ENCODE measurements at regions not wholly inside any gene's neighbourhood (a gene's known extent, or its start where the extent isn't known, plus 50 kb on each side); places are given as distances from the start of the nearest gene placed in this dataset.

DNA sequence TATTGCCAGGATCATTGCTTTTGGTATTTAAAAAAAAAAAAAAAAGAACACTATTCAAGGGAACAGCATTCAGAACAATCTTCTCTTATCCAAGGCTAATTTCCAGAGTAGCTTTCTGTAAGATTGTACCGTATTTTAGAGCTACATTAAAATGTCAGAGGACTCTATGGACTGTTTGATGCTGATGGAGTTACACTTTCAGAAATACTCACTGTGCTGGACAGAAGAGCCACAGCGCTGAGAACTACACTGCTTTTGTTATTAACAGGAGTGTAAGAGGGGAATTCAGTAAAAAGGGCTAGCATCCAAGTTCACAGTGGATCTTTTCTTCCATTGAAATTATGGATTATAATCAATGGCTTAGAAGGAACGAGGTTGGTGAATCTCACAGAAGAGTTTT lies 247.7 kb downstream of the AHR start:
- TF ChIP-seq POLR2AphosphoS5 (IDR thresholded peaks at IDR 0.05; ENCODE audit: low read depth, low read length) = no peak
- TF ChIP-seq EP300 (IDR thresholded peaks at IDR 0.05; ENCODE audit: borderline replicate concordance in 1 of 2, low read depth in 1 of 2, low read length in 1 of 2) = no peak
- TF ChIP-seq, protein P1, sequence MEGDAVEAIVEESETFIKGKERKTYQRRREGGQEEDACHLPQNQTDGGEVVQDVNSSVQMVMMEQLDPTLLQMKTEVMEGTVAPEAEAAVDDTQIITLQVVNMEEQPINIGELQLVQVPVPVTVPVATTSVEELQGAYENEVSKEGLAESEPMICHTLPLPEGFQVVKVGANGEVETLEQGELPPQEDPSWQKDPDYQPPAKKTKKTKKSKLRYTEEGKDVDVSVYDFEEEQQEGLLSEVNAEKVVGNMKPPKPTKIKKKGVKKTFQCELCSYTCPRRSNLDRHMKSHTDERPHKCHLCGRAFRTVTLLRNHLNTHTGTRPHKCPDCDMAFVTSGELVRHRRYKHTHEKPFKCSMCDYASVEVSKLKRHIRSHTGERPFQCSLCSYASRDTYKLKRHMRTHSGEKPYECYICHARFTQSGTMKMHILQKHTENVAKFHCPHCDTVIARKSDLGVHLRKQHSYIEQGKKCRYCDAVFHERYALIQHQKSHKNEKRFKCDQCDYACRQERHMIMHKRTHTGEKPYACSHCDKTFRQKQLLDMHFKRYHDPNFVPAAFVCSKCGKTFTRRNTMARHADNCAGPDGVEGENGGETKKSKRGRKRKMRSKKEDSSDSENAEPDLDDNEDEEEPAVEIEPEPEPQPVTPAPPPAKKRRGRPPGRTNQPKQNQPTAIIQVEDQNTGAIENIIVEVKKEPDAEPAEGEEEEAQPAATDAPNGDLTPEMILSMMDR (IDR thresholded peaks at IDR 0.05) = no peak
- TF ChIP-seq, protein P2, sequence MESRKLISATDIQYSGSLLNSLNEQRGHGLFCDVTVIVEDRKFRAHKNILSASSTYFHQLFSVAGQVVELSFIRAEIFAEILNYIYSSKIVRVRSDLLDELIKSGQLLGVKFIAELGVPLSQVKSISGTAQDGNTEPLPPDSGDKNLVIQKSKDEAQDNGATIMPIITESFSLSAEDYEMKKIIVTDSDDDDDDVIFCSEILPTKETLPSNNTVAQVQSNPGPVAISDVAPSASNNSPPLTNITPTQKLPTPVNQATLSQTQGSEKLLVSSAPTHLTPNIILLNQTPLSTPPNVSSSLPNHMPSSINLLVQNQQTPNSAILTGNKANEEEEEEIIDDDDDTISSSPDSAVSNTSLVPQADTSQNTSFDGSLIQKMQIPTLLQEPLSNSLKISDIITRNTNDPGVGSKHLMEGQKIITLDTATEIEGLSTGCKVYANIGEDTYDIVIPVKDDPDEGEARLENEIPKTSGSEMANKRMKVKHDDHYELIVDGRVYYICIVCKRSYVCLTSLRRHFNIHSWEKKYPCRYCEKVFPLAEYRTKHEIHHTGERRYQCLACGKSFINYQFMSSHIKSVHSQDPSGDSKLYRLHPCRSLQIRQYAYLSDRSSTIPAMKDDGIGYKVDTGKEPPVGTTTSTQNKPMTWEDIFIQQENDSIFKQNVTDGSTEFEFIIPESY (IDR thresholded peaks at IDR 0.05; ENCODE audit: borderline replicate concordance, low read depth) = no peak
- no peak for TF ChIP-seq RAD21 (IDR thresholded peaks at IDR 0.05; ENCODE audit: low read length)
- no peak for TF ChIP-seq GABPA (IDR thresholded peaks at IDR 0.05; ENCODE audit: low read depth)
- TF ChIP-seq TAF1 (IDR thresholded peaks at IDR 0.05; ENCODE audit: borderline replicate concordance, low read depth, low read length) = no peak
- TF ChIP-seq SMC3 (IDR thresholded peaks at IDR 0.05; ENCODE audit: low read depth, low read length) = no peak
- TF ChIP-seq NRF1 (IDR thresholded peaks at IDR 0.05; ENCODE audit: low read depth, low read length) = no peak
- TF ChIP-seq, protein P3, sequence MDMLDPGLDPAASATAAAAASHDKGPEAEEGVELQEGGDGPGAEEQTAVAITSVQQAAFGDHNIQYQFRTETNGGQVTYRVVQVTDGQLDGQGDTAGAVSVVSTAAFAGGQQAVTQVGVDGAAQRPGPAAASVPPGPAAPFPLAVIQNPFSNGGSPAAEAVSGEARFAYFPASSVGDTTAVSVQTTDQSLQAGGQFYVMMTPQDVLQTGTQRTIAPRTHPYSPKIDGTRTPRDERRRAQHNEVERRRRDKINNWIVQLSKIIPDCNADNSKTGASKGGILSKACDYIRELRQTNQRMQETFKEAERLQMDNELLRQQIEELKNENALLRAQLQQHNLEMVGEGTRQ (IDR thresholded peaks at IDR 0.05; ENCODE audit: borderline replicate concordance, low read depth, low read length) = no peak
- TF ChIP-seq, protein P4, sequence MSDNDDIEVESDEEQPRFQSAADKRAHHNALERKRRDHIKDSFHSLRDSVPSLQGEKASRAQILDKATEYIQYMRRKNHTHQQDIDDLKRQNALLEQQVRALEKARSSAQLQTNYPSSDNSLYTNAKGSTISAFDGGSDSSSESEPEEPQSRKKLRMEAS (IDR thresholded peaks at IDR 0.05; ENCODE audit: low read depth) = no peak

All from SK-N-SH (cell line).